Stomach (tissue), 8 donors: ENCODE measurements at regions not wholly inside any gene's neighbourhood (a gene's known extent, or its start where the extent isn't known, plus 50 kb on each side); places are given as distances from the start of the nearest gene placed in this dataset.
"Not testable (repeated sequence)": the region's sequence is repeated elsewhere in the genome, so short reads cannot be mapped to it uniquely, and the experiment has no call there.

ENCODE experiments used
- DNase-seq, 2 donors: peaks; one replicate each; pipeline versions ENCODE4 v3.0.0 to v3.0.0-alpha.2; 2013 to 2019
- H3K27ac ChIP-seq, 5 donors: fragments of 200-600 bp in 4 of 5; sonication (generic) in 4 of 5; one replicate each; pipeline ENCODE4 v1.5.1; 2013 to 2019; ENCODE audit warnings: mild to moderate bottlenecking in 1 of 5, moderate library complexity in 1 of 5
- H3K27me3 ChIP-seq, 3 donors: fragments of 200-600 bp; sonication (generic); one replicate each; pipeline ENCODE4 v1.5.1; 2017 to 2019; ENCODE audit warnings: mixed run types in 1 of 3
- H3K36me3 ChIP-seq, 4 donors: fragments of 200-600 bp; sonication (generic); 1 replicate in 3 of 4; 2 replicates in 1 of 4; pipeline ENCODE4 v1.5.1; 2016 to 2019
- H3K4me1 ChIP-seq, 4 donors: fragments of 200-600 bp; sonication (generic); one replicate each; pipeline ENCODE4 v1.5.1; 2016 to 2019
- H3K4me3 ChIP-seq, 4 donors: fragments of 200-600 bp; sonication (generic) in 3 of 4; one replicate each; pipeline ENCODE4 v1.5.1; 2016 to 2019; ENCODE audit warnings: mild to moderate bottlenecking in 1 of 4
- H3K9me3 ChIP-seq, 4 donors: fragments of 200-600 bp; sonication (generic); one replicate each; pipeline ENCODE4 v1.5.1; 2016 to 2019
- CTCF ChIP-seq, 7 experiments: fragments of 450-650 bp in 4 of 7; fragments of 200-600 bp in 3 of 7; sonication (generic) in 3 of 7; IDR thresholded peaks; one replicate each; pipeline ENCODE4 v1.5.1; 2016 to 2019; ENCODE audit warnings: antibody characterized with exemption in 7 of 7, control low read depth in 2 of 7, mild to moderate bottlenecking in 1 of 7
- EP300 ChIP-seq: sonication (generic); formaldehyde crosslinking; IDR thresholded peaks from one replicate; pipeline ENCODE4 v1.6.1; 2017; ENCODE audit warnings: antibody characterized with exemption
- POLR2A ChIP-seq, 4 donors: fragments of 450-650 bp; IDR thresholded peaks; one replicate each; pipeline ENCODE4 v1.6.1; 2016; ENCODE audit warnings: antibody characterized with exemption in 4 of 4, control low read depth in 2 of 4, mild to moderate bottlenecking in 1 of 4, moderate library complexity in 1 of 4
- POLR2AphosphoS5 ChIP-seq, 3 donors: sonication (generic); formaldehyde crosslinking; IDR thresholded peaks; one replicate each; pipeline ENCODE4 v1.6.1; 2016; ENCODE audit warnings: antibody characterized with exemption in 3 of 3
- WGBS, 5 donors: extraction: QIAGEN DNeasy Blood & Tissue Kit in 3 of 5; methylation state at CpG; one replicate each; pipeline versions ENCODE4 v1.1.5 to v1.1.7; 2013 to 2018; 5-methylcytosine and 5-hydroxymethylcytosine counted together
- intact Hi-C: fragments of 100-400 bp; cut with DNase I; formaldehyde crosslinking; loops from one replicate; pipeline ENCODE4 v1.15.1; 2023; ENCODE audit warnings: low total_unique reads
- donor health status: healthy with polysubstance abuse.
- donor health status: Bipolar disorder and iron deficiency.
- donor health status: healthy.

DNA sequence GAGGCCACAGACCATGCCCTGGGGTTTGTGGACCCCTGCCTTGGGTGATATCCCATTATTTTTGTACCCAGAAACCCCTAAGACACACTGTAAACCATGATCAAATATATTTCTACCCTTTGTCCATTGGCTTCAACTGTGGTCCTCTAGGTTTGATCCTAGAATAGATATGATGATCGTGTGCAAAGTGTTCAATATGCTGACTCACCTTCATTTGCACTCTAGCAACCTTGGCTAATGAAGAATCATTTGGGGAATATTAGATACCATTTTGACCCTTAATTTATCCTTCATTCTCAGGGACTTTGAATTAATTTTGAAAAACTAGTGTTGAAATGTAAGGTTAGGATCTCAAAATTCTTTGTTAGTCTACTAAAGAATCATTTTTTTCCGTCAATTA is 73.1 kb upstream of the RAP1B start:
- 90 to 100% (median 95%) methylated on average over 2 of the region's 2 CpGs for WGBS, 5 donors
- Histone ChIP-seq H3K36me3 (no peaks in the 10 kb centered on the region), H3K4me3 (no peak overlapping the region), H3K9me3 (no peaks in the 10 kb centered on the region), H3K4me1 (peaks cover 0 to 19% (median 11%) of the 10 kb centered on the region in 4 donors), H3K27me3 (no peaks in the 10 kb centered on the region), H3K27ac (no peak overlapping the region)
- TF ChIP-seq POLR2A (IDR thresholded peaks at IDR 0.05) (no peak), CTCF (IDR thresholded peaks at IDR 0.05) (no peak), EP300 (no peak), POLR2AphosphoS5 (IDR thresholded peaks at IDR 0.05) (no peak)
- DNase-seq, result no peak
- intact Hi-C loops, result no loop called here

DNA sequence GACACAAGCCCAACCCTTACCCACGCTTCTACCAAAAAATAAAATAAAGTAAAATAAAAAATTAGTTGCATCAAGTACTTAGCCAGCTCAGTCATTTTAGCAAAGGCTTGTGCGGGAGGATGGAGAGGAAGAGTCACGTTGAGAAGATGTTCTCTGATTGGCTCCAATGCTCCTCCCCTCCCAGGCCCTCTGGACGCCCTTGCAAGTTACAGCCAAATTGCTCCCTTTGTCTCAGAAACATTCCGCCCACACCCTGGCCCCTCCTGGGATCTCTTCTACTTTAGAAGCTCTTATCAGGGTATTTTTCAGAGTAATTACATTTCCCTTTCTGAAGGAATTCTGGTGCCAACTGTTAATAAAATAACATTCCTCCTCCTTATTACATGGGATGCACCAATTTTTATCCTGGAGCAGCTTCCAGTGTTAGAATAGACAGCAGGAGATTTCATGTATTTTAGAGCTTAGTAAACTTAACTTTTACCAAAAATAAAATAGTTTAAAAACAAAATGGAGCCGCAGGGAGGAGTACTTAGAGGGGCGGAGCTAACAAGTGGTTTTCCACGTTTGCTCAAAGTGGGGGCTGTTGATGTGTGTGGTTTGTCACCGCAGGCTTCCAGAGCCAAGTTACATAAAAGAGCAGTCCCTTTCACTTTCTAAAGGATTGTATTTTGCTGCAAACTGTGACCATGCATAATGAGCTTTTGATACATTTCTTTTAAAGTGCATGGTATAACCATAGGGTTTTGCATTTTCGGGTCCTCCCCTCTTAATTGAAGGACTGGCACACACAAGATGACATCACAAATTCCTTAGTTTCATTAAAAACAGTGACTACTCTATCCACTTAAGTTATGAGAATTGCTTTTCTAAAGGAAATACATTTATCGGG is 71.7 kb upstream of the RAP1B start:
- peak; percentile 33 to 85 for DNase-seq
- Histone ChIP-seq H3K4me1 (peaks cover 0 to 19% (median 11%) of the 10 kb centered on the region in 4 donors), H3K9me3 (no peaks in the 10 kb centered on the region), H3K36me3 (no peaks in the 10 kb centered on the region), H3K27ac (peak overlapping the region in 3 of 5 donors; percentile 56 to 69 (median 61)), H3K4me3 (peak overlapping the region in 3 of 4 donors; percentile 13 to 23 (median 16)), H3K27me3 (no peaks in the 10 kb centered on the region)
- intact Hi-C loops, result no loop called here
- 14 to 31% (median 20%) methylated on average over 11 of the region's 11 CpGs for WGBS, 5 donors
- no peak for TF ChIP-seq POLR2A (IDR thresholded peaks at IDR 0.05)
- no peak for TF ChIP-seq CTCF (IDR thresholded peaks at IDR 0.05)
- no peak for TF ChIP-seq POLR2AphosphoS5 (IDR thresholded peaks at IDR 0.05)
- no peak for TF ChIP-seq EP300

GRCh38 chr12:68539615-68539952 is 71.1 kb upstream of the RAP1B start:
- Histone ChIP-seq H3K4me3 (peak overlapping the region in 1 of 4 donors; percentile 23), H3K9me3 (no peaks in the 10 kb centered on the region), H3K27ac (peak overlapping the region in 3 of 5 donors; percentile 56 to 69 (median 61)), H3K27me3 (no peaks in the 10 kb centered on the region), H3K36me3 (no peaks in the 10 kb centered on the region), H3K4me1 (peaks cover 0 to 19% (median 11%) of the 10 kb centered on the region in 4 donors)
- 59 to 83% (median 63%) methylated on average over 1 of the region's 1 CpG for WGBS, 5 donors
- TF ChIP-seq POLR2A (IDR thresholded peaks at IDR 0.05) (no peak), POLR2AphosphoS5 (IDR thresholded peaks at IDR 0.05) (no peak), CTCF (IDR thresholded peaks at IDR 0.05) (no peak), EP300 (no peak)
- intact Hi-C loops, result no loop called here
- DNase-seq, result no peak

GRCh38 chr12:68540768-68541167 is 69.9 kb upstream of the RAP1B start:
- DNase-seq, H3K4me3 ChIP-seq, H3K9me3 ChIP-seq, H3K27me3 ChIP-seq, H3K36me3 ChIP-seq, intact Hi-C loops, H3K27ac ChIP-seq: not testable (repeated sequence)
- peaks cover 0 to 19% (median 11%) of the 10 kb centered on the region in 4 donors for H3K4me1 ChIP-seq
- WGBS, 5 donors, result 91 to 95% (median 94%) methylated on average over 5 of the region's 5 CpGs

- H3K27me3 ChIP-seq, H3K4me1 ChIP-seq, H3K36me3 ChIP-seq, H3K4me3 ChIP-seq, DNase-seq, intact Hi-C loops, H3K27ac ChIP-seq: not testable (repeated sequence)
- peaks cover 9 to 27% (median 19%) of the 10 kb centered on the region in 4 donors for H3K9me3 ChIP-seq
- 81 to 87% (median 82%) methylated on average over 3 of the region's 3 CpGs for WGBS, 5 donors
Measured at GRCh38 chr12:68547318-68547717, 63.4 kb upstream of the RAP1B start.

GRCh38 chr12:68552605-68553195 is 58.0 kb upstream of the RAP1B start:
- DNase-seq, H3K27ac ChIP-seq, H3K4me3 ChIP-seq, H3K4me1 ChIP-seq, intact Hi-C loops, H3K9me3 ChIP-seq, H3K36me3 ChIP-seq, H3K27me3 ChIP-seq: not testable (repeated sequence)
- WGBS, 5 donors, result 77 to 90% (median 79%) methylated on average over 2 of the region's 2 CpGs
